H9 (cell line): ENCODE measurements at regions not wholly inside any gene's neighbourhood (a gene's known extent, or its start where the extent isn't known, plus 50 kb on each side); places are given as distances from the start of the nearest gene placed in this dataset.

Source experiments
- DNase-seq: peaks from one replicate; pipeline ENCODE4 v3.0.0-alpha.2; 2017
- H2AFZ ChIP-seq: one replicate; pipeline ENCODE4 v1.6.1; 2013; ENCODE audit warnings: mild to moderate bottlenecking, low read length, control low read depth, moderate library complexity
- H2AK5ac ChIP-seq: 2 replicates; pipeline ENCODE4 v1.6.1; 2013; ENCODE audit warnings: low read length, control low read depth, mixed read lengths; ENCODE audit not compliant: insufficient read length
- H2BK120ac ChIP-seq: one replicate; pipeline ENCODE4 v1.6.1; 2013; ENCODE audit warnings: low read depth, mild to moderate bottlenecking, low read length, control low read depth, inconsistent platforms; ENCODE audit not compliant: poor library complexity, severe bottlenecking
- H2BK12ac ChIP-seq: 2 replicates; pipeline ENCODE4 v1.6.1; 2013; ENCODE audit warnings: low read length, control low read depth, mixed read lengths, low read depth; ENCODE audit not compliant: insufficient read length
- H2BK15ac ChIP-seq: 2 replicates; pipeline ENCODE4 v1.6.1; 2013; ENCODE audit warnings: low read depth, low read length, control low read depth
- H2BK20ac ChIP-seq: one replicate; pipeline ENCODE4 v1.6.1; 2013; ENCODE audit warnings: low read depth, mild to moderate bottlenecking, low read length, control low read depth, inconsistent platforms; ENCODE audit not compliant: poor library complexity, severe bottlenecking
- H2BK5ac ChIP-seq: 2 replicates; pipeline ENCODE4 v1.6.1; 2013; ENCODE audit warnings: low read length, control low read depth, mixed read lengths; ENCODE audit not compliant: insufficient read length
- H3K14ac ChIP-seq: 2 replicates; pipeline ENCODE4 v1.6.1; 2013; ENCODE audit warnings: low read length, control low read depth; ENCODE audit not compliant: insufficient read depth
- H3K18ac ChIP-seq: 2 replicates; pipeline ENCODE4 v1.6.1; 2013; ENCODE audit warnings: low read depth, mild to moderate bottlenecking, mixed read lengths, low read length, control low read depth; ENCODE audit not compliant: insufficient read length
- H3K23ac ChIP-seq: 2 replicates; pipeline ENCODE4 v1.6.1; 2013; ENCODE audit warnings: low read length, control low read depth, mixed read lengths, low read depth; ENCODE audit not compliant: insufficient read length
- H3K23me2 ChIP-seq: 2 replicates; pipeline ENCODE4 v1.6.1; 2013; ENCODE audit warnings: low read depth, mild to moderate bottlenecking, mixed read lengths, low read length, control low read depth; ENCODE audit not compliant: insufficient read length, poor library complexity, severe bottlenecking
- H3K27ac ChIP-seq: 2 replicates; pipeline ENCODE4 v1.5.1; 2013; ENCODE audit warnings: low read length, control low read depth, mixed read lengths, low read depth; ENCODE audit not compliant: insufficient read length
- H3K27me3 ChIP-seq: 2 replicates; pipeline ENCODE4 v1.6.1; 2013; ENCODE audit warnings: low read length, control low read depth, inconsistent platforms; ENCODE audit not compliant: insufficient read depth
- H3K4ac ChIP-seq: 2 replicates; pipeline ENCODE4 v1.6.1; 2013; ENCODE audit warnings: low read depth, mild to moderate bottlenecking, control low read depth, inconsistent platforms, low read length, moderate library complexity
- H3K4me1 ChIP-seq: 2 replicates; pipeline ENCODE4 v1.6.1; 2013; ENCODE audit warnings: low read length, control low read depth, inconsistent platforms; ENCODE audit not compliant: insufficient read depth
- H3K4me2 ChIP-seq: 2 replicates; pipeline ENCODE4 v1.6.1; 2013; ENCODE audit warnings: low read length, control low read depth, mixed read lengths; ENCODE audit not compliant: insufficient read length, insufficient read depth
- H3K56ac ChIP-seq: 2 replicates; pipeline ENCODE4 v1.6.1; 2013; ENCODE audit warnings: low read depth, mild to moderate bottlenecking, mixed read lengths, low read length, control low read depth; ENCODE audit not compliant: insufficient read length
- H3K79me1 ChIP-seq: 2 replicates; pipeline ENCODE4 v1.6.1; 2013; ENCODE audit warnings: low read depth, mild to moderate bottlenecking, moderate library complexity, low read length, control low read depth, inconsistent platforms; ENCODE audit not compliant: insufficient read depth, poor library complexity, severe bottlenecking
- H3K79me2 ChIP-seq: 2 replicates; pipeline ENCODE4 v1.6.1; 2013; ENCODE audit warnings: low read length, control low read depth, inconsistent platforms; ENCODE audit not compliant: insufficient read depth
- H3K9ac ChIP-seq: 2 replicates; pipeline ENCODE4 v1.6.1; 2013; ENCODE audit warnings: low read length, control low read depth, mixed read lengths; ENCODE audit not compliant: insufficient read length; ENCODE audit errors: extremely low read depth
- H3K9me3 ChIP-seq: one replicate; pipeline ENCODE4 v1.6.1; 2013; ENCODE audit warnings: low read depth, low read length, inconsistent platforms; ENCODE audit not compliant: control insufficient read depth
- H3T11ph ChIP-seq: one replicate; pipeline ENCODE4 v1.6.1; 2013; ENCODE audit warnings: mild to moderate bottlenecking, low read length, control low read depth, inconsistent platforms
- H4K20me1 ChIP-seq: one replicate; pipeline ENCODE4 v1.6.1; 2013; ENCODE audit not compliant: control insufficient read depth, insufficient read length, insufficient read depth
- H4K5ac ChIP-seq: 2 replicates; pipeline ENCODE4 v1.6.1; 2013; ENCODE audit warnings: low read depth, mild to moderate bottlenecking, mixed read lengths, low read length, control low read depth; ENCODE audit not compliant: insufficient read length
- H4K8ac ChIP-seq: replicated peaks from 2 replicates; pipeline ENCODE4 v1.6.1; 2013; ENCODE audit warnings: low read length, control low read depth, mixed read lengths, low read depth; ENCODE audit not compliant: insufficient read length
- H4K91ac ChIP-seq: 2 replicates; pipeline ENCODE4 v1.6.1; 2013; ENCODE audit warnings: low read depth, mild to moderate bottlenecking, moderate library complexity, mixed read lengths, low read length, control low read depth; ENCODE audit not compliant: insufficient read length
- H3K27ac Mint-ChIP-seq, 3 experiments: 2 replicates in 2 of 3; 3 replicates in 1 of 3; pipeline ENCODE4 v1.8.0; 2020 to 2021; ENCODE audit warnings: mixed read lengths in 3 of 3, mild to moderate bottlenecking in 1 of 3, moderate library complexity in 1 of 3
- H3K27me3 Mint-ChIP-seq: 2 replicates; pipeline ENCODE4 v1.8.0; 2021; ENCODE audit warnings: low read depth, mild to moderate bottlenecking, moderate library complexity, mixed read lengths
- H3K36me3 Mint-ChIP-seq, 3 experiments: 2 replicates in 2 of 3; 3 replicates in 1 of 3; pipeline ENCODE4 v1.8.0; 2020 to 2021; ENCODE audit warnings: low read depth in 3 of 3, mixed read lengths in 3 of 3; ENCODE audit not compliant: insufficient read depth in 1 of 3
- H3K4me1 Mint-ChIP-seq, 2 experiments: 2 replicates each; pipeline ENCODE4 v1.8.0; 2020; ENCODE audit warnings: mixed read lengths in 2 of 2
- H3K4me3 Mint-ChIP-seq, 2 experiments: 2 replicates in 1 of 2; 3 replicates in 1 of 2; pipeline ENCODE4 v1.8.0; 2020 to 2021; ENCODE audit warnings: mild to moderate bottlenecking in 2 of 2, mixed read lengths in 2 of 2, moderate library complexity in 1 of 2
- H3K9me3 Mint-ChIP-seq, 2 experiments: 2 replicates in 1 of 2; 3 replicates in 1 of 2; pipeline ENCODE4 v1.8.0; 2020; ENCODE audit warnings: mild to moderate bottlenecking in 2 of 2, mixed read lengths in 2 of 2, moderate library complexity in 1 of 2
- WGBS: extraction: QIAGEN DNeasy Blood & Tissue Kit; methylation state at CpG from one replicate; pipeline ENCODE4 v1.1.7; 2013; ENCODE audit warnings: missing lambda C conversion rate, low lambda C conversion rate, mixed read lengths; ENCODE audit not compliant: insufficient read length; ENCODE audit errors: extremely low coverage; 5-methylcytosine and 5-hydroxymethylcytosine counted together
- TF ChIP-seq, protein P1 (sequence below): fragments of 200-600 bp; sonication (generic); conservative IDR thresholded peaks from 3 replicates; pipeline ENCODE4 v1.8.0; 2021; ENCODE audit warnings: antibody characterized with exemption, mild to moderate bottlenecking

DNA sequence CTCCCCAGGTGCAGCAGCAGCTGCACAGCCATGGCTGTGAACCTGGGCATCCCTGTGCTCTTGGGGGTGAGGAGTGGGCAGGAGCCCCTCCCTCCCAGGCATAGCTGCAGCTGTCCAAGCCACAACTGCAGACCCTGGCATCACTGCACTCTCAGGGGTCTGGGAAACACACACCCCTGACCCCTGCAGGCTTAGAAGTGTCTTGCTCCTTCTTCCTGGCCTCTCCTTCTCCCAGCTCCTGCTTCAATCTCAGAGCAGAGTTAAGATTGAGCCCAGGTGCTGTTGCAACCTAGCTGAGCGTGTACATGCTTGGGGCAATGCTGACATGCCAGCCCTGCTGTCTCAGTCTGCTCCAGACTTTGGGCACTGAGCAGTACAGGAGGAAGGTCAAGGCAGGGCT is 833.6 kb downstream of the FLRT2 start:
- H2BK20ac ChIP-seq = no peak overlapping the region
- H3K4me2 ChIP-seq = no peak overlapping the region
- Mint-ChIP-seq H3K4me1 (peaks cover 0 to 6% of the 10 kb centered on the region in 2 experiments; a peak in 2 of 4 replicates), H3K27me3 (no peaks in the 10 kb centered on the region), H3K27ac (no peak overlapping the region), H3K9me3 (no peaks in the 10 kb centered on the region), H3K36me3 (no peaks in the 10 kb centered on the region), H3K4me3 (no peak overlapping the region)
- TF ChIP-seq, protein P1, sequence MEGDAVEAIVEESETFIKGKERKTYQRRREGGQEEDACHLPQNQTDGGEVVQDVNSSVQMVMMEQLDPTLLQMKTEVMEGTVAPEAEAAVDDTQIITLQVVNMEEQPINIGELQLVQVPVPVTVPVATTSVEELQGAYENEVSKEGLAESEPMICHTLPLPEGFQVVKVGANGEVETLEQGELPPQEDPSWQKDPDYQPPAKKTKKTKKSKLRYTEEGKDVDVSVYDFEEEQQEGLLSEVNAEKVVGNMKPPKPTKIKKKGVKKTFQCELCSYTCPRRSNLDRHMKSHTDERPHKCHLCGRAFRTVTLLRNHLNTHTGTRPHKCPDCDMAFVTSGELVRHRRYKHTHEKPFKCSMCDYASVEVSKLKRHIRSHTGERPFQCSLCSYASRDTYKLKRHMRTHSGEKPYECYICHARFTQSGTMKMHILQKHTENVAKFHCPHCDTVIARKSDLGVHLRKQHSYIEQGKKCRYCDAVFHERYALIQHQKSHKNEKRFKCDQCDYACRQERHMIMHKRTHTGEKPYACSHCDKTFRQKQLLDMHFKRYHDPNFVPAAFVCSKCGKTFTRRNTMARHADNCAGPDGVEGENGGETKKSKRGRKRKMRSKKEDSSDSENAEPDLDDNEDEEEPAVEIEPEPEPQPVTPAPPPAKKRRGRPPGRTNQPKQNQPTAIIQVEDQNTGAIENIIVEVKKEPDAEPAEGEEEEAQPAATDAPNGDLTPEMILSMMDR = peak; percentile 24; the same call in 1 of the 3 replicates
- no peak overlapping the region for H4K8ac ChIP-seq
- H3K9me3 ChIP-seq = no peaks in the 10 kb centered on the region
- H4K20me1 ChIP-seq = no peaks in the 10 kb centered on the region
- no peak overlapping the region for H2BK15ac ChIP-seq
- H3K23me2 ChIP-seq = no peaks in the 10 kb centered on the region
- DNase-seq = peak; percentile 35
- H3K9ac ChIP-seq = no peak overlapping the region
- no CpG with 5 or more reads among the region's 1 CpG for WGBS
- no peak overlapping the region for H3K56ac ChIP-seq
- no peak overlapping the region for H3K4ac ChIP-seq
- H3K79me2 ChIP-seq = no peaks in the 10 kb centered on the region
- no peaks in the 10 kb centered on the region for H3K4me1 ChIP-seq
- H3K79me1 ChIP-seq = no peaks in the 10 kb centered on the region
- no peak overlapping the region for H2BK5ac ChIP-seq
- no peak overlapping the region for H3T11ph ChIP-seq
- H2AK5ac ChIP-seq = no peak overlapping the region
- no peak overlapping the region for H4K91ac ChIP-seq
- no peak overlapping the region for H3K23ac ChIP-seq
- H4K5ac ChIP-seq = no peak overlapping the region
- H2BK12ac ChIP-seq = no peak overlapping the region
- H2BK120ac ChIP-seq = no peak overlapping the region
- no peaks in the 10 kb centered on the region for H3K27me3 ChIP-seq
- no peak overlapping the region for H3K14ac ChIP-seq
- no peak overlapping the region for H3K27ac ChIP-seq
- H2AFZ ChIP-seq = no peak overlapping the region
- H3K18ac ChIP-seq = no peak overlapping the region
